ENCODE measurements at regions not wholly inside any gene's neighbourhood (a gene's known extent, or its start where the extent isn't known, plus 50 kb on each side); places are given as distances from the start of the nearest gene placed in this dataset.

- Histone ChIP-seq H3K27ac (ENCODE audit: low read depth, low read length) (no peak overlapping the region), H3K79me2 (ENCODE audit: control insufficient read depth, low read length) (no peaks in the 10 kb centered on the region), H3K9me2 (replicated peaks; ENCODE audit: control insufficient read depth, low read length) (no peaks in the 10 kb centered on the region), H3K27me3 (ENCODE audit: control insufficient read depth, low read length) (peaks cover 6% of the 10 kb centered on the region), H3K9me3 (ENCODE audit: control insufficient read depth, insufficient read depth, low read length) (no peaks in the 10 kb centered on the region), H3K4me2 (ENCODE audit: low read length) (no peak overlapping the region), H3F3A (ENCODE audit: control insufficient read depth, insufficient read depth) (no peaks in the 10 kb centered on the region), H3K36me3 (ENCODE audit: control insufficient read depth, low read length) (no peaks in the 10 kb centered on the region), H4K20me1 (ENCODE audit: control insufficient read depth, insufficient read depth, low read depth, low read length) (no peaks in the 10 kb centered on the region), H3K4me3 (ENCODE audit: low read length) (no peak overlapping the region), H3K4me1 (ENCODE audit: control insufficient read depth, low read length) (no peaks in the 10 kb centered on the region)
- no peak for TF ChIP-seq CTCF (IDR thresholded peaks at IDR 0.05; ENCODE audit: low read depth, low read length, poor library complexity, severe bottlenecking)
- no peak for TF ChIP-seq EZH2phosphoT487 (IDR thresholded peaks at IDR 0.05; ENCODE audit: borderline replicate concordance, low read length)
These were observed 234.8 kb downstream of the B3GLCT start for GRCh38 chr13:31434613-31435012.

GRCh38 chr13:31435536-31435935 lies 235.8 kb downstream of the B3GLCT start:
- Histone ChIP-seq H3F3A (ENCODE audit: control insufficient read depth, insufficient read depth) (no peaks in the 10 kb centered on the region), H3K9me3 (ENCODE audit: control insufficient read depth, insufficient read depth, low read length) (no peaks in the 10 kb centered on the region), H4K20me1 (ENCODE audit: control insufficient read depth, insufficient read depth, low read depth, low read length) (no peaks in the 10 kb centered on the region), H3K27ac (ENCODE audit: low read depth, low read length) (no peak overlapping the region), H3K27me3 (ENCODE audit: control insufficient read depth, low read length) (peaks cover 6% of the 10 kb centered on the region), H3K4me3 (ENCODE audit: low read length) (no peak overlapping the region), H3K79me2 (ENCODE audit: control insufficient read depth, low read length) (no peaks in the 10 kb centered on the region), H3K4me2 (ENCODE audit: low read length) (no peak overlapping the region), H3K9me2 (replicated peaks; ENCODE audit: control insufficient read depth, low read length) (no peaks in the 10 kb centered on the region), H3K4me1 (ENCODE audit: control insufficient read depth, low read length) (no peaks in the 10 kb centered on the region), H3K36me3 (ENCODE audit: control insufficient read depth, low read length) (no peaks in the 10 kb centered on the region)
- no peak for TF ChIP-seq EZH2phosphoT487 (IDR thresholded peaks at IDR 0.05; ENCODE audit: borderline replicate concordance, low read length)
- TF ChIP-seq CTCF (IDR thresholded peaks at IDR 0.05; ENCODE audit: low read depth, low read length, poor library complexity, severe bottlenecking) = no peak

- H4K20me1 ChIP-seq (ENCODE audit: control insufficient read depth, insufficient read depth, low read depth, low read length) = no peaks in the 10 kb centered on the region
- H3K36me3 ChIP-seq (ENCODE audit: control insufficient read depth, low read length) = no peaks in the 10 kb centered on the region
- no peaks in the 10 kb centered on the region for H3K4me1 ChIP-seq (ENCODE audit: control insufficient read depth, low read length)
- H3K9me2 ChIP-seq (replicated peaks; ENCODE audit: control insufficient read depth, low read length) = no peaks in the 10 kb centered on the region
- TF ChIP-seq EZH2phosphoT487 (IDR thresholded peaks at IDR 0.05; ENCODE audit: borderline replicate concordance, low read length) (no peak), CTCF (IDR thresholded peaks at IDR 0.05; ENCODE audit: low read depth, low read length, poor library complexity, severe bottlenecking) (no peak)
- no peak overlapping the region for H3K4me3 ChIP-seq (ENCODE audit: low read length)
- H3F3A ChIP-seq (ENCODE audit: control insufficient read depth, insufficient read depth) = no peaks in the 10 kb centered on the region
- H3K9me3 ChIP-seq (ENCODE audit: control insufficient read depth, insufficient read depth, low read length) = no peaks in the 10 kb centered on the region
- no peak overlapping the region for H3K27ac ChIP-seq (ENCODE audit: low read depth, low read length)
- peaks cover 8% of the 10 kb centered on the region for H3K27me3 ChIP-seq (ENCODE audit: control insufficient read depth, low read length)
- H3K4me2 ChIP-seq (ENCODE audit: low read length) = no peak overlapping the region
- no peaks in the 10 kb centered on the region for H3K79me2 ChIP-seq (ENCODE audit: control insufficient read depth, low read length)
These were observed 236.7 kb downstream of the B3GLCT start for GRCh38 chr13:31436478-31436877.

GRCh38 chr13:31437975-31438374 lies 238.2 kb downstream of the B3GLCT start:
- TF ChIP-seq EZH2phosphoT487 (IDR thresholded peaks at IDR 0.05; ENCODE audit: borderline replicate concordance, low read length) (no peak), CTCF (IDR thresholded peaks at IDR 0.05; ENCODE audit: low read depth, low read length, poor library complexity, severe bottlenecking) (no peak)
- no peak overlapping the region for H3K4me3 ChIP-seq (ENCODE audit: low read length)
- peaks cover 8% of the 10 kb centered on the region for H3K27me3 ChIP-seq (ENCODE audit: control insufficient read depth, low read length)
- no peak overlapping the region for H3K27ac ChIP-seq (ENCODE audit: low read depth, low read length)
- H3K9me2 ChIP-seq (replicated peaks; ENCODE audit: control insufficient read depth, low read length) = no peaks in the 10 kb centered on the region
- H3K4me1 ChIP-seq (ENCODE audit: control insufficient read depth, low read length) = no peaks in the 10 kb centered on the region
- H3F3A ChIP-seq (ENCODE audit: control insufficient read depth, insufficient read depth) = no peaks in the 10 kb centered on the region
- H3K4me2 ChIP-seq (ENCODE audit: low read length) = no peak overlapping the region
- H3K79me2 ChIP-seq (ENCODE audit: control insufficient read depth, low read length) = no peaks in the 10 kb centered on the region
- H3K36me3 ChIP-seq (ENCODE audit: control insufficient read depth, low read length) = no peaks in the 10 kb centered on the region
- no peaks in the 10 kb centered on the region for H3K9me3 ChIP-seq (ENCODE audit: control insufficient read depth, insufficient read depth, low read length)
- no peaks in the 10 kb centered on the region for H4K20me1 ChIP-seq (ENCODE audit: control insufficient read depth, insufficient read depth, low read depth, low read length)
